Right lobe of liver (tissue), 6 donors: ENCODE measurements at regions not wholly inside any gene's neighbourhood (a gene's known extent, or its start where the extent isn't known, plus 50 kb on each side); places are given as distances from the start of the nearest gene placed in this dataset.

Experiments
- ATAC-seq, 4 donors: fragments of 200-7000 bp; cut with Tn5 transposase; one replicate each; pipeline ENCODE4 v1.9.1; 2020; ENCODE audit warnings: mild to moderate bottlenecking in 4 of 4, moderate library complexity in 4 of 4
- DNase-seq, 3 donors: peaks; one replicate each; pipeline ENCODE4 v3.0.0-alpha.2; 2020
- H3K27ac ChIP-seq, 3 donors: fragments of 200-600 bp; one replicate each; pipeline ENCODE4 v1.8.0; 2022
- H3K27me3 ChIP-seq, 2 donors: fragments of 200-600 bp; one replicate each; pipeline ENCODE4 v1.8.0; 2022
- H3K36me3 ChIP-seq, 4 donors: fragments of 200-600 bp; sonication (generic) in 1 of 4; one replicate each; pipeline versions ENCODE4 v1.5.1 to v1.8.0; 2017 to 2022; ENCODE audit warnings: control low read depth in 1 of 4
- H3K4me1 ChIP-seq, 4 donors: fragments of 200-600 bp; sonication (generic) in 1 of 4; one replicate each; pipeline versions ENCODE4 v1.5.1 to v1.8.0; 2017 to 2022; ENCODE audit warnings: control low read depth in 1 of 4
- H3K4me3 ChIP-seq, 3 donors: fragments of 200-600 bp; one replicate each; pipeline ENCODE4 v1.8.0; 2022
- H3K9me3 ChIP-seq, 4 donors: fragments of 200-600 bp; sonication (generic) in 1 of 4; one replicate each; pipeline versions ENCODE4 v1.5.1 to v1.8.0; 2017 to 2022; ENCODE audit warnings: control low read depth in 1 of 4
- CTCF ChIP-seq, 4 donors: fragments of 200-600 bp in 3 of 4; fragments of 450-650 bp in 1 of 4; IDR thresholded peaks; one replicate each; pipeline versions ENCODE4 v1.5.1 to v1.8.0; 2016 to 2022; ENCODE audit warnings: antibody characterized with exemption in 4 of 4, mild to moderate bottlenecking in 2 of 4
- POLR2A ChIP-seq: fragments of 450-650 bp; IDR thresholded peaks from one replicate; pipeline ENCODE4 v1.6.1; 2017; ENCODE audit warnings: antibody characterized with exemption, mild to moderate bottlenecking
- WGBS: methylation state at CpG from one replicate; pipeline ENCODE4 v1.1.6; 2018; ENCODE audit warnings: low coverage, low lambda C conversion rate; ENCODE audit not compliant: insufficient coverage; ENCODE audit errors: missing lambda C conversion rate; 5-methylcytosine and 5-hydroxymethylcytosine counted together
- intact Hi-C, 2 donors: fragments of 100-400 bp; cut with DNase I; formaldehyde crosslinking; loops; one replicate each; pipeline versions ENCODE4 v1.11.2 to v1.14.1; 2022
- donor health status: DM: no; HTN: yes; CAD: no.
- donor health status: DM: no; HTN: no; CAD: no.
- donor health status: DM: no; HTN: no; CAD: no.
- donor health status: DM: no; HTN: yes; CAD: no.
- donor health status: DM: no; HTN: yes; CAD: no.

- WGBS: 31% methylated on average over 9 of the region's 20 CpGs
- Histone ChIP-seq H3K27ac (no peak overlapping the region), H3K9me3 (peaks cover 0 to 3% (median 0%) of the 10 kb centered on the region in 4 donors), H3K36me3 (no peaks in the 10 kb centered on the region), H3K27me3 (peaks cover 0 to 4% of the 10 kb centered on the region in 2 donors), H3K4me3 (no peak overlapping the region), H3K4me1 (no peaks in the 10 kb centered on the region)
- TF ChIP-seq CTCF (IDR thresholded peaks at IDR 0.05) (no peak), POLR2A (no peak)
- intact Hi-C loops: no loop called here
- DNase-seq (no peak), ATAC-seq (no peak)
These were observed 80.1 kb downstream of the UBIAD1 start for GRCh38 chr1:11352816-11353799.

- intact Hi-C loops: no loop called here
- Histone ChIP-seq H3K4me3 (no peak overlapping the region), H3K27ac (no peak overlapping the region), H3K36me3 (no peaks in the 10 kb centered on the region), H3K4me1 (no peaks in the 10 kb centered on the region), H3K9me3 (no peaks in the 10 kb centered on the region), H3K27me3 (peaks cover 0 to 4% of the 10 kb centered on the region in 2 donors)
- TF ChIP-seq CTCF (IDR thresholded peaks at IDR 0.05): no peak
- TF ChIP-seq POLR2A: no peak
- no peak for ATAC-seq
- DNase-seq: no peak
- 26% methylated on average over 3 of the region's 7 CpGs for WGBS
These were observed 82.0 kb downstream of the UBIAD1 start for GRCh38 chr1:11354893-11355553.

- no peak for ATAC-seq
These were observed 82.8 kb downstream of the UBIAD1 start for GRCh38 chr1:11355559-11356475.

More at GRCh38 chr1:11355559-11356475, 82.8 kb downstream of the UBIAD1 start:
- no peak overlapping the region for H3K27ac ChIP-seq
- 20% methylated on average over 14 of the region's 21 CpGs for WGBS
- H3K4me1 ChIP-seq: no peaks in the 10 kb centered on the region
- no peaks in the 10 kb centered on the region for H3K36me3 ChIP-seq
- no peak overlapping the region for H3K4me3 ChIP-seq
- H3K9me3 ChIP-seq: no peaks in the 10 kb centered on the region
- peaks cover 0 to 4% of the 10 kb centered on the region in 2 donors for H3K27me3 ChIP-seq
- TF ChIP-seq CTCF (IDR thresholded peaks at IDR 0.05) (no peak), POLR2A (no peak)
- no peak for DNase-seq
- intact Hi-C loops: no loop called here
